ENCODE measurements at regions not wholly inside any gene's neighbourhood (a gene's known extent, or its start where the extent isn't known, plus 50 kb on each side); places are given as distances from the start of the nearest gene placed in this dataset.

- TF ChIP-seq CTCF (conservative IDR thresholded peaks at IDR 0.05) (no peak), EZH2 (IDR thresholded peaks at IDR 0.05; ENCODE audit: low read depth) (no peak)
These were observed 375.5 kb downstream of the CDH7 start for GRCh38 chr18:66126266-66126665.

Data from PC-9 (cell line).